HepG2 (cell line): ENCODE measurements at regions not wholly inside any gene's neighbourhood (a gene's known extent, or its start where the extent isn't known, plus 50 kb on each side); places are given as distances from the start of the nearest gene placed in this dataset.

Experiments used
- ATAC-seq: fragments of 200-7000 bp; cut with Tn5 transposase; 3 replicates; pipeline ENCODE4 v1.9.1; 2020; ENCODE audit warnings: mild to moderate bottlenecking, moderate library complexity
- BruUV-seq: library from RNA; stranded (reverse); fragments of 400-500 nt; replicated peaks from 2 replicates; lab custom pipeline; 2021; lab: Mats Ljungman, UMichigan
- CTCF ChIA-PET: fragments of 300-600 bp; formaldehyde crosslinking; extraction: SDS; loops from one replicate; lab custom pipeline; 2021; ENCODE audit warnings: low total read pairs, inconsistent platforms, low intra/inter-chr PET ratio; lab: Yijun Ruan, JAX
- POLR2A ChIA-PET: fragments of 350-600 bp; sonication (Branson Sonifier 250); formaldehyde crosslinking; loops from one replicate; lab custom pipeline; 2020; ENCODE audit warnings: antibody characterized with exemption, inconsistent platforms; lab: Yijun Ruan, JAX
- DNase-seq: peaks from one replicate; pipeline ENCODE4 v3.0.0-alpha.2; 2015; ENCODE audit warnings: low spot score
- FAIRE-seq: peaks from 3 replicates; lab custom pipeline; 2011; peaks lifted over from hg19 to GRCh38; lab: Jason Lieb, UNC
- H2AFZ ChIP-seq: one replicate; pipeline ENCODE4 v1.6.1; 2011; ENCODE audit warnings: low read length, inconsistent platforms
- H3K27ac ChIP-seq: fragments of 300-600 bp; 3 replicates; pipeline ENCODE4 v1.8.0; 2011; ENCODE audit warnings: mixed run types, mild to moderate bottlenecking, mixed read lengths, low read length, inconsistent platforms; ENCODE audit not compliant: insufficient read depth; ENCODE audit errors: extremely low read length
- H3K27me3 ChIP-seq, 2 experiments: fragments of 200-600 bp in 1 of 2; 2 replicates in 1 of 2; 3 replicates in 1 of 2; pipeline versions ENCODE4 v1.6.0 to v1.8.0; 2011; ENCODE audit warnings: low read length in 2 of 2, mild to moderate bottlenecking in 2 of 2, moderate library complexity in 2 of 2, inconsistent platforms in 1 of 2; ENCODE audit not compliant: insufficient read depth in 2 of 2, control insufficient read depth in 1 of 2
- H3K36me3 ChIP-seq, 2 experiments: fragments of 200-600 bp in 1 of 2; replicated peaks in 1 of 2; 2 replicates in 1 of 2; 3 replicates in 1 of 2; pipeline versions ENCODE4 v1.5.1 to v1.8.0; 2011; ENCODE audit warnings: low read length in 2 of 2, inconsistent platforms in 1 of 2; ENCODE audit not compliant: insufficient read depth in 2 of 2, control insufficient read depth in 1 of 2
- H3K4me1 ChIP-seq: 2 replicates; pipeline ENCODE4 v1.5.1; 2012; ENCODE audit warnings: low read length, inconsistent platforms; ENCODE audit not compliant: insufficient read depth
- H3K4me2 ChIP-seq: 2 replicates; pipeline ENCODE4 v1.6.0; 2011; ENCODE audit warnings: low read depth, low read length, inconsistent platforms
- H3K4me3 ChIP-seq, 3 experiments: fragments of 200-600 bp in 1 of 3; sonication (generic), shearing (Covaris generic) in 1 of 3; replicated peaks in 1 of 3; 2 replicates each; pipeline ENCODE4 v1.5.1; 2011 to 2016; ENCODE audit warnings: low read length in 3 of 3, inconsistent platforms in 2 of 3, low read depth in 2 of 3, mild to moderate bottlenecking in 2 of 3, control low read depth in 1 of 3, mixed read lengths in 1 of 3; ENCODE audit not compliant: insufficient read depth in 1 of 3
- H3K79me2 ChIP-seq: one replicate; pipeline ENCODE4 v1.6.1; 2011; ENCODE audit warnings: low read length, inconsistent platforms; ENCODE audit not compliant: insufficient read depth
- H3K9ac ChIP-seq: 2 replicates; pipeline ENCODE4 v1.6.0; 2011; ENCODE audit warnings: mild to moderate bottlenecking, low read depth, low read length, inconsistent platforms; ENCODE audit not compliant: insufficient read depth
- H3K9me3 ChIP-seq: 2 replicates; pipeline ENCODE4 v1.5.1; 2012; ENCODE audit warnings: mild to moderate bottlenecking, low read length
- H4K20me1 ChIP-seq: 2 replicates; pipeline ENCODE4 v1.6.0; 2011; ENCODE audit warnings: inconsistent platforms, mild to moderate bottlenecking, low read length, moderate library complexity; ENCODE audit not compliant: insufficient read depth
- ATRX ChIP-seq: sonication (generic); formaldehyde crosslinking; IDR thresholded peaks from 2 replicates; pipeline ENCODE4 v1.4.0; 2020; ENCODE audit warnings: missing genetic modification reagents, borderline replicate concordance
- ESRRA ChIP-seq: sonication (generic); formaldehyde crosslinking; IDR thresholded peaks from 2 replicates; pipeline ENCODE4 v1.5.1; 2020; ENCODE audit warnings: mild to moderate bottlenecking, low read depth, missing genetic modification reagents
- HES4 ChIP-seq: sonication (generic); formaldehyde crosslinking; IDR thresholded peaks from 2 replicates; pipeline ENCODE4 v1.9.0; 2021; ENCODE audit warnings: mild to moderate bottlenecking, missing genetic modification reagents, borderline replicate concordance
- IRX3 ChIP-seq: sonication (generic); formaldehyde crosslinking; IDR thresholded peaks from 2 replicates; pipeline ENCODE4 v1.8.1; 2023; ENCODE audit warnings: mild to moderate bottlenecking, low read depth, missing genetic modification reagents, borderline replicate concordance
- NR2F2 ChIP-seq: IDR thresholded peaks from 2 replicates; pipeline ENCODE4 v1.6.1; 2012; ENCODE audit warnings: low read depth, inconsistent platforms, borderline replicate concordance
- THAP11 ChIP-seq: IDR thresholded peaks from 2 replicates; pipeline ENCODE4 v1.6.1; 2016; ENCODE audit warnings: missing biosample characterization, missing genetic modification reagents
- WGBS: methylation state at CpG from one replicate; pipeline ENCODE4 v1.1.6; 2017; ENCODE audit warnings: low lambda C conversion rate; 5-methylcytosine and 5-hydroxymethylcytosine counted together
- in situ Hi-C: cut with HindIII; loops from 2 replicates; pipeline ENCODE4 v1.10.0; 2017; ENCODE audit warnings: low pct_unique_long_range_greater_than_20kb; ENCODE audit not compliant: extremely low pct_ligation_motif_present
- intact Hi-C: fragments of 100-400 bp; cut with micrococcal nuclease; formaldehyde crosslinking; loops from one replicate; pipeline ENCODE4 v1.10.0; 2022; ENCODE audit not compliant: unreplicated experiment
- TF ChIP-seq, protein P1 (sequence below): IDR thresholded peaks from 2 replicates; pipeline ENCODE4 v1.6.1; 2016; ENCODE audit warnings: missing compliant biosample characterization, missing genetic modification reagents, borderline replicate concordance

DNA sequence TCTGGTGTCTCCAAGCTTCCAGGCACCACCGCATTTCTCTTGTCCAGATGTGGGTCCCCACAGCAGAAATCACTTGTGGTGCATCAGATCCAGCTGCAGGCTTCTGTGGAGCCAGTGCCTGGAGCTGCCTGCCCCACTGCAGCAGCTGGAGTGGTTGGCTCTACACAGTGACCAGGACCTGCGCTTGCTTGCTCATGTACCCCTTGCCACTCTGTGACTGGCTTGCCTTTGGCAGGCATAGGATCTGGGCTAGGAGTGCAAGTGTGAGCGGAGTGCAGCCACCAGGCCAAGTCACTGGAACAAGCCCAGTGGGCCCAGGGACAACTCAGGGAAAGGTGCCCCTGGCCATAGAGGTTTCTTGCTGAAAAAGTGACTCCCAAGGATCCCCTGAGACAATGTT, 1400.0 kb upstream of the ALCAM start:
- Histone ChIP-seq H3K4me3 (no peak overlapping the region), H3K9me3 (no peaks in the 10 kb centered on the region), H4K20me1 (no peaks in the 10 kb centered on the region), H2AFZ (no peak overlapping the region), H3K9ac (no peak overlapping the region), H3K27ac (no peak overlapping the region), H3K36me3 (no peaks in the 10 kb centered on the region), H3K27me3 (no peaks in the 10 kb centered on the region), H3K4me2 (no peak overlapping the region), H3K4me1 (peaks cover 36% of the 10 kb centered on the region), H3K79me2 (no peaks in the 10 kb centered on the region)
- in situ Hi-C loops = no loop called here
- intact Hi-C loops = no loop called here
- ATAC-seq (no peak; the same call in 2 of the 3 replicates), FAIRE-seq (no peak), DNase-seq (no peak)
- CTCF ChIA-PET = no interaction called here
- no peak for TF ChIP-seq ATRX (CRISPR knock-in tag)
- no peak for TF ChIP-seq HES4 (CRISPR knock-in tag)
- POLR2A ChIA-PET = interaction anchor here (1.0 kb wide), 1 partner anchor 10 kb away, joined by 3 read pairs; no protein-coding TSS in a partner anchor
- 80% methylated on average over 1 of the region's 3 CpGs for WGBS
- no TSS peak for BruUV-seq

DNA sequence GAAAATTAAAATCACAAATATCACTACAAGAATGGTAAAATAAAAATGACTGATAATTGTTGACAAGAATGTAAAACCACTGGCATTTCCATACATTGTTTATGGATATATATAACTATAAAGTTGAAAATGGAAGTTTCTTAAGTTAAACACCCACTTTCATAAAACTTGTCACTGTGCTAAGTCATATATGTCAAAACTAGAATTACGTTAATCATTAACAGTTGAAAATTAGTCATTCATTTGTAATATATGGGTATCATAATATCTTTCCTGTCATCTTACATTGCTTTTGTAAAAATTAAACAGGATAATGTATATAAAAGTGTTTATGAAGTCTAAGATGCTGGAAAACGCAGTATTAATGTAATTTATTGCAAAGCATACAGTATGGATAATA, 1398.6 kb upstream of the ALCAM start:
- Histone ChIP-seq H3K36me3 (no peaks in the 10 kb centered on the region), H3K4me1 (peaks cover 22% of the 10 kb centered on the region), H4K20me1 (no peaks in the 10 kb centered on the region), H3K27me3 (no peaks in the 10 kb centered on the region), H3K4me3 (no peak overlapping the region), H3K9ac (no peak overlapping the region), H3K4me2 (no peak overlapping the region), H2AFZ (no peak overlapping the region), H3K9me3 (no peaks in the 10 kb centered on the region), H3K27ac (no peak overlapping the region), H3K79me2 (no peaks in the 10 kb centered on the region)
- ATAC-seq = no peak
- no peak for TF ChIP-seq THAP11 (CRISPR knock-in tag)
- no peak for TF ChIP-seq NR2F2
- TF ChIP-seq, protein P1, sequence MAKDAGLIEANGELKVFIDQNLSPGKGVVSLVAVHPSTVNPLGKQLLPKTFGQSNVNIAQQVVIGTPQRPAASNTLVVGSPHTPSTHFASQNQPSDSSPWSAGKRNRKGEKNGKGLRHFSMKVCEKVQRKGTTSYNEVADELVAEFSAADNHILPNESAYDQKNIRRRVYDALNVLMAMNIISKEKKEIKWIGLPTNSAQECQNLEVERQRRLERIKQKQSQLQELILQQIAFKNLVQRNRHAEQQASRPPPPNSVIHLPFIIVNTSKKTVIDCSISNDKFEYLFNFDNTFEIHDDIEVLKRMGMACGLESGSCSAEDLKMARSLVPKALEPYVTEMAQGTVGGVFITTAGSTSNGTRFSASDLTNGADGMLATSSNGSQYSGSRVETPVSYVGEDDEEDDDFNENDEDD (CRISPR knock-in tag) = no peak
- TF ChIP-seq IRX3 (CRISPR knock-in tag) = no peak
- no peak for TF ChIP-seq ESRRA (CRISPR knock-in tag)
- no TSS peak for BruUV-seq
- intact Hi-C loops = no loop called here
- WGBS = 95% methylated on average over 2 of the region's 2 CpGs
- DNase-seq = no peak
- POLR2A ChIA-PET = interaction anchor here (1.4 kb wide), 1 partner anchor 9 kb away, joined by 5 read pairs; no protein-coding TSS in a partner anchor
- no peak for FAIRE-seq
- in situ Hi-C loops = no loop called here
- CTCF ChIA-PET = no interaction called here
